Nephron (organoid): ENCODE measurements at regions not wholly inside any gene's neighbourhood (a gene's known extent, or its start where the extent isn't known, plus 50 kb on each side); places are given as distances from the start of the nearest gene placed in this dataset.

Source experiments
- H3K27ac Mint-ChIP-seq, 3 experiments: 2 replicates each; pipeline ENCODE4 v1.8.0; 2020; ENCODE audit warnings: mixed read lengths in 3 of 3, mild to moderate bottlenecking in 2 of 3, moderate library complexity in 1 of 3
- H3K27me3 Mint-ChIP-seq: 2 replicates; pipeline ENCODE4 v1.8.0; 2021; ENCODE audit warnings: low read depth, mild to moderate bottlenecking, moderate library complexity, mixed read lengths
- H3K36me3 Mint-ChIP-seq: 2 replicates; pipeline ENCODE4 v1.8.0; 2020; ENCODE audit warnings: low read depth, mixed read lengths
- H3K4me1 Mint-ChIP-seq: 2 replicates; pipeline ENCODE4 v1.8.0; 2020; ENCODE audit warnings: mixed read lengths
- H3K4me3 Mint-ChIP-seq, 3 experiments: 2 replicates each; pipeline ENCODE4 v1.8.0; 2020; ENCODE audit warnings: mild to moderate bottlenecking in 3 of 3, mixed read lengths in 3 of 3, moderate library complexity in 2 of 3
- H3K9me3 Mint-ChIP-seq: 2 replicates; pipeline ENCODE4 v1.8.0; 2020; ENCODE audit warnings: mixed read lengths
- TF ChIP-seq, protein P1 (sequence below), 3 experiments: fragments of 200-600 bp; sonication (generic); IDR thresholded peaks; one replicate each; pipeline ENCODE4 v1.5.0; 2021; ENCODE audit warnings: antibody characterized with exemption in 3 of 3; ENCODE audit not compliant: unreplicated experiment in 3 of 3

DNA sequence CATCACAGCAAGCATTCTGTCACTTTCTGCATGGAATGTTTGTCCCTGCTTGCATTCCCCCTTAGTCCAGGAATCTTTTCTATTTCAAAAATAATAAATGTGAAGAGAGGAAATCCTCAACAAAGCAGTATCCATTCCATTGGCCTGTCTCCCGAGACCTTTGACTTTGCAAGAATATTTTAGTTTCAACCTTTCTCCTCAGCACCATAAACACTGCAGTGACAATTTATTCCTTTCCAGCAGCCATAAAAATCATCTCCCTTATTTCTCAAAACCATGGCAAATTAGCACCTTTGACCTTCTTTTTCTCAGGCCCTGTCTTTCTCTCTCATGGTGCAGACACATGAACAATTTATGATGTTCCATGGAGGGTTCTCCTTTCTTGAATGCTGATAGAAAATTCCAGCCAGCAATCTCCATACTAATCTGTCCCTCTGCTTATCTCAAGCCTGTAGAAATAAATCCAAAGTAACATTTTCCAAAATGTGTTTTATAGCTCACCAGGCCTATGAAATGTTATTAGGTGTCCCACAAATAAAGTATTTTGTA lies 352.1 kb upstream of the CCL2 start:
- H3K4me1 Mint-ChIP-seq = peaks cover 21% of the 10 kb centered on the region
- no peak overlapping the region for H3K4me3 Mint-ChIP-seq
- no peaks in the 10 kb centered on the region for H3K36me3 Mint-ChIP-seq
- peaks cover 14% of the 10 kb centered on the region for H3K27me3 Mint-ChIP-seq
- TF ChIP-seq, protein P1, sequence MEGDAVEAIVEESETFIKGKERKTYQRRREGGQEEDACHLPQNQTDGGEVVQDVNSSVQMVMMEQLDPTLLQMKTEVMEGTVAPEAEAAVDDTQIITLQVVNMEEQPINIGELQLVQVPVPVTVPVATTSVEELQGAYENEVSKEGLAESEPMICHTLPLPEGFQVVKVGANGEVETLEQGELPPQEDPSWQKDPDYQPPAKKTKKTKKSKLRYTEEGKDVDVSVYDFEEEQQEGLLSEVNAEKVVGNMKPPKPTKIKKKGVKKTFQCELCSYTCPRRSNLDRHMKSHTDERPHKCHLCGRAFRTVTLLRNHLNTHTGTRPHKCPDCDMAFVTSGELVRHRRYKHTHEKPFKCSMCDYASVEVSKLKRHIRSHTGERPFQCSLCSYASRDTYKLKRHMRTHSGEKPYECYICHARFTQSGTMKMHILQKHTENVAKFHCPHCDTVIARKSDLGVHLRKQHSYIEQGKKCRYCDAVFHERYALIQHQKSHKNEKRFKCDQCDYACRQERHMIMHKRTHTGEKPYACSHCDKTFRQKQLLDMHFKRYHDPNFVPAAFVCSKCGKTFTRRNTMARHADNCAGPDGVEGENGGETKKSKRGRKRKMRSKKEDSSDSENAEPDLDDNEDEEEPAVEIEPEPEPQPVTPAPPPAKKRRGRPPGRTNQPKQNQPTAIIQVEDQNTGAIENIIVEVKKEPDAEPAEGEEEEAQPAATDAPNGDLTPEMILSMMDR (IDR thresholded peaks at IDR 0.05; ENCODE audit: unreplicated experiment in 3 of 3) = no peak
- H3K9me3 Mint-ChIP-seq = no peaks in the 10 kb centered on the region
- peak overlapping the region; percentile 2 to 9 (median 2) for H3K27ac Mint-ChIP-seq

- no peak overlapping the region for H3K27ac Mint-ChIP-seq
- H3K4me1 Mint-ChIP-seq = peaks cover 21% of the 10 kb centered on the region
- peaks cover 21% of the 10 kb centered on the region for H3K27me3 Mint-ChIP-seq
- H3K4me3 Mint-ChIP-seq = no peak overlapping the region
- no peaks in the 10 kb centered on the region for H3K9me3 Mint-ChIP-seq
- H3K36me3 Mint-ChIP-seq = no peaks in the 10 kb centered on the region
- TF ChIP-seq, protein P1 (IDR thresholded peaks at IDR 0.05; ENCODE audit: unreplicated experiment in 3 of 3) = no peak
Measured at GRCh38 chr17:33904476-33904875, 350.6 kb upstream of the CCL2 start.

GRCh38 chr17:33905338-33905800 lies 349.7 kb upstream of the CCL2 start:
- TF ChIP-seq, protein P1 (IDR thresholded peaks at IDR 0.05; ENCODE audit: unreplicated experiment in 3 of 3) = no peak
- Mint-ChIP-seq H3K36me3 (no peaks in the 10 kb centered on the region), H3K4me1 (peaks cover 21% of the 10 kb centered on the region)

DNA sequence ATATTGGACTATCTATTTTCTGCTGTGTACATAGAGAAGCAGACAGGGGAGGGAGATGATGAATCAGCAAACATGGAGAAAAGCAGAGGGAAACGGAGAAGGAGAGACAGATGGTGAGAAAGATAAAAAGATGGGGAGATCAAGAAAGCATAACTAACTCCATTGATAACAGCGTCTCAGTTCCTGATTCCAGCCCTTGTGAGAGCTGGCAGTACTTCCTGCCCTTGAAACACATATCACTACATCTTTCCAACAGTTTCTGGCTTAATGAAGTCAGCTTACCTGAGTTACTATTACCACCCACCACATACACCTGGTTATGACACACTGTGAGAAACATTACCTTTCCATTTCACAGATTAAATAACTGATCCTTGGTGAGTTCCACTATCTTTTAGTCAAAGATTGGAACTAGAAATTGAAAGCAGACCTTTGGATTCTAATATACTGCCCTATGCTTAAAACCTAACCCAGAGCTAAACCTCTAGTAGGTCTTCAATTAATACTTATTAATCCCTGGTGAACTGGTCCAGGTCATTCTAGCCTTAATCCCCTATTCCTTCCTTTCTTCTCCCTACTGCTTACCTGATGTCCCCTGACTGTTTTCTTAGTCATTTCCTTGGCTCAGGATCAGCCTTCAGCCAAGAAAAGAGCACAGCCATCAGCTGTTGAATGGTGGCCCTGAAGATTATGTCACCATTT lies 346.6 kb upstream of the CCL2 start:
- no peak overlapping the region for H3K27ac Mint-ChIP-seq

More at GRCh38 chr17:33905338-33905800, 349.7 kb upstream of the CCL2 start:
- Mint-ChIP-seq H3K27me3 (peaks cover 15% of the 10 kb centered on the region), H3K27ac (no peak overlapping the region), H3K4me3 (no peak overlapping the region), H3K9me3 (no peaks in the 10 kb centered on the region)

DNA sequence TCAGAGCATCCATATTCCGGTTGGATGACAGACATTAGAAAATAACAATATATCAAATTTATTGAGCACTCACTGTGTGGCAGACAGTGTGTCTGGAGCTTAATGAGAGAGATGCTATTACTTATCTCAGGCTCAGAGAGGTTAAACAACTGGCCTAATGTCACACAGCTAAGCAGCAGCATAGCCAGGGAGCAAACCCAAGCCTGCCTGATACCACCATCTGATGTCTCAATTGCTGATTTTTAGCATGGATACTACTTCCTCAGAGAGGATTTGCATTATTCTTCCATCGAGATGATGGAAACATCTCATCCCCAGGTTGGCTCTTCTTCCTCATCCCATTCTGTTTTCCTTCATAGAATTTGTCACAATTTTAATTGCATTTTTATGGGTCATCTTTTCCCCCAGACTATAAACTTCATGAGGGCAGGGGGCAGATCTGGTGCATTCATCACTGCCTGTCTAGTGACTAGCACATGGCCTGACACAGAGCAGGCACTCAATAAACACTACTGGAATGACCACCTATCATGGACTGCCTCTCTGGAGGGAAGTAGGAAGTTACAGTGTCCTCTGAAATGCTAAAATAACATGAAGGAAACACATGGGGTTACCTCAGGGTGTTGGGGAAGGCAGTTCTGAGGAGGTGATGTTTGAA lies 344.8 kb upstream of the CCL2 start:
- TF ChIP-seq, protein P1 (IDR thresholded peaks at IDR 0.05; ENCODE audit: unreplicated experiment in 3 of 3) = no peak
- Mint-ChIP-seq H3K9me3 (no peaks in the 10 kb centered on the region), H3K4me3 (no peak overlapping the region), H3K4me1 (no peaks in the 10 kb centered on the region), H3K27me3 (peaks cover 18% of the 10 kb centered on the region), H3K27ac (no peak overlapping the region), H3K36me3 (no peaks in the 10 kb centered on the region)

More for the DNA sequence above, 346.6 kb upstream of the CCL2 start:
- Mint-ChIP-seq H3K27me3 (peaks cover 15% of the 10 kb centered on the region), H3K9me3 (no peaks in the 10 kb centered on the region), H3K4me1 (peaks cover under 1% of the 10 kb centered on the region), H3K36me3 (no peaks in the 10 kb centered on the region), H3K4me3 (no peak overlapping the region)
- TF ChIP-seq, protein P1 (IDR thresholded peaks at IDR 0.05; ENCODE audit: unreplicated experiment in 3 of 3) = no peak
